Nephron (organoid): ENCODE measurements at regions not wholly inside any gene's neighbourhood (a gene's known extent, or its start where the extent isn't known, plus 50 kb on each side); places are given as distances from the start of the nearest gene placed in this dataset.

Experiments
- H3K27ac Mint-ChIP-seq, 3 experiments: 2 replicates each; pipeline ENCODE4 v1.8.0; 2020; ENCODE audit warnings: mixed read lengths in 3 of 3, mild to moderate bottlenecking in 2 of 3, moderate library complexity in 1 of 3
- H3K27me3 Mint-ChIP-seq: 2 replicates; pipeline ENCODE4 v1.8.0; 2021; ENCODE audit warnings: low read depth, mild to moderate bottlenecking, moderate library complexity, mixed read lengths
- H3K36me3 Mint-ChIP-seq: 2 replicates; pipeline ENCODE4 v1.8.0; 2020; ENCODE audit warnings: low read depth, mixed read lengths
- H3K4me1 Mint-ChIP-seq: 2 replicates; pipeline ENCODE4 v1.8.0; 2020; ENCODE audit warnings: mixed read lengths
- H3K4me3 Mint-ChIP-seq, 3 experiments: 2 replicates each; pipeline ENCODE4 v1.8.0; 2020; ENCODE audit warnings: mild to moderate bottlenecking in 3 of 3, mixed read lengths in 3 of 3, moderate library complexity in 2 of 3
- H3K9me3 Mint-ChIP-seq: 2 replicates; pipeline ENCODE4 v1.8.0; 2020; ENCODE audit warnings: mixed read lengths
- TF ChIP-seq, protein P1 (sequence below), 3 experiments: fragments of 200-600 bp; sonication (generic); IDR thresholded peaks; one replicate each; pipeline ENCODE4 v1.5.0; 2021; ENCODE audit warnings: antibody characterized with exemption in 3 of 3; ENCODE audit not compliant: unreplicated experiment in 3 of 3

- Mint-ChIP-seq H3K4me1 (peaks cover 4% of the 10 kb centered on the region), H3K27ac (no peak overlapping the region), H3K9me3 (no peaks in the 10 kb centered on the region), H3K4me3 (no peak overlapping the region), H3K27me3 (no peaks in the 10 kb centered on the region), H3K36me3 (no peaks in the 10 kb centered on the region)
- TF ChIP-seq, protein P1, sequence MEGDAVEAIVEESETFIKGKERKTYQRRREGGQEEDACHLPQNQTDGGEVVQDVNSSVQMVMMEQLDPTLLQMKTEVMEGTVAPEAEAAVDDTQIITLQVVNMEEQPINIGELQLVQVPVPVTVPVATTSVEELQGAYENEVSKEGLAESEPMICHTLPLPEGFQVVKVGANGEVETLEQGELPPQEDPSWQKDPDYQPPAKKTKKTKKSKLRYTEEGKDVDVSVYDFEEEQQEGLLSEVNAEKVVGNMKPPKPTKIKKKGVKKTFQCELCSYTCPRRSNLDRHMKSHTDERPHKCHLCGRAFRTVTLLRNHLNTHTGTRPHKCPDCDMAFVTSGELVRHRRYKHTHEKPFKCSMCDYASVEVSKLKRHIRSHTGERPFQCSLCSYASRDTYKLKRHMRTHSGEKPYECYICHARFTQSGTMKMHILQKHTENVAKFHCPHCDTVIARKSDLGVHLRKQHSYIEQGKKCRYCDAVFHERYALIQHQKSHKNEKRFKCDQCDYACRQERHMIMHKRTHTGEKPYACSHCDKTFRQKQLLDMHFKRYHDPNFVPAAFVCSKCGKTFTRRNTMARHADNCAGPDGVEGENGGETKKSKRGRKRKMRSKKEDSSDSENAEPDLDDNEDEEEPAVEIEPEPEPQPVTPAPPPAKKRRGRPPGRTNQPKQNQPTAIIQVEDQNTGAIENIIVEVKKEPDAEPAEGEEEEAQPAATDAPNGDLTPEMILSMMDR (IDR thresholded peaks at IDR 0.05; ENCODE audit: unreplicated experiment in 3 of 3) = no peak
These were observed 266.2 kb downstream of the OLFM3 start for GRCh38 chr1:101730559-101730958.

GRCh38 chr1:101732261-101732660, 264.5 kb downstream of the OLFM3 start:
- H3K4me1 Mint-ChIP-seq = no peaks in the 10 kb centered on the region
- no peaks in the 10 kb centered on the region for H3K27me3 Mint-ChIP-seq
- H3K9me3 Mint-ChIP-seq = no peaks in the 10 kb centered on the region
- H3K36me3 Mint-ChIP-seq = no peaks in the 10 kb centered on the region
- TF ChIP-seq, protein P1 (IDR thresholded peaks at IDR 0.05; ENCODE audit: unreplicated experiment in 3 of 3) = no peak
- no peak overlapping the region for H3K27ac Mint-ChIP-seq
- no peak overlapping the region for H3K4me3 Mint-ChIP-seq

DNA sequence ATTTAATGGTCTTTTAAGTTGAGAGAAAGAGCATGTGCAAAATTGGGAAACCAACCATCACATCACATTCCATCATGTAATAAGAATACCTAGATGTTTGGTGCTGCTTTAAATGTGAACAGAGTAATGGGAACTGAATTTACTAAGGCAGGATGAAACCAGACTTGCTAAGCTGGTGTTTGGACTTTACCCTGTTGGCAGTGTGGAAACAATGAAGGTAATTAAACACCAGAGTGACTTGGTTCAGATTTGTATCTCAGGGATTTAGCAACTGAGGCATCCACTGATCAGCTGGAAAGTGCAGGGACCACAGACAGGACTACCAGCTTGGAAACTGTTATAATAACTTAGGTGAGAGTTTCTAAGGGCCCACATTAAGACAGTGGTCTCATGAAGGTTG, 263.4 kb downstream of the OLFM3 start:
- H3K9me3 Mint-ChIP-seq = no peaks in the 10 kb centered on the region
- no peaks in the 10 kb centered on the region for H3K36me3 Mint-ChIP-seq
- no peak overlapping the region for H3K4me3 Mint-ChIP-seq
- no peaks in the 10 kb centered on the region for H3K4me1 Mint-ChIP-seq
- no peak overlapping the region for H3K27ac Mint-ChIP-seq
- TF ChIP-seq, protein P1 (IDR thresholded peaks at IDR 0.05; ENCODE audit: unreplicated experiment in 3 of 3) = no peak
- no peaks in the 10 kb centered on the region for H3K27me3 Mint-ChIP-seq

DNA sequence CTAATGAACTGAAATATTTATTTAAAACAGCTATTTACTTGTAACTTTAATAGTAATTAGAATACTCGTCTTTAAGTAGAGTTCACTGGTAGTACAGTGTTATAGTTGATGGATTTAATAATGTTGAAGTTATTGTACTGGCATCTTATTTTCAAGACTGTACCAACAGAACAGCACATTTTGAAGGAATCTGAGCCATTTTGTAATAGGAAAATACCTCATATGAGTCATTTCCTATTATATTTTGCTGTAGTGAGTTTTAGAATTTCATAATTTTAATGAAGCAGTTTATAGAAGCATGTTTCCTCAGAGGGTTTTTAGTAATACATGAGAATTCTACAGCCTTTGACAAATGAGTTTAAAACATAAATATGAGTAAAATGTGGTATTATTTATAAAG, 258.3 kb downstream of the OLFM3 start:
- no peaks in the 10 kb centered on the region for H3K36me3 Mint-ChIP-seq

GRCh38 chr1:101739146-101739545, 257.6 kb downstream of the OLFM3 start:
- no peaks in the 10 kb centered on the region for H3K4me1 Mint-ChIP-seq
- no peak overlapping the region for H3K4me3 Mint-ChIP-seq
- H3K9me3 Mint-ChIP-seq = no peaks in the 10 kb centered on the region
- TF ChIP-seq, protein P1 (IDR thresholded peaks at IDR 0.05; ENCODE audit: unreplicated experiment in 3 of 3) = no peak
- no peaks in the 10 kb centered on the region for H3K27me3 Mint-ChIP-seq
- H3K27ac Mint-ChIP-seq = no peak overlapping the region
- no peaks in the 10 kb centered on the region for H3K36me3 Mint-ChIP-seq

More for the DNA sequence above, 258.3 kb downstream of the OLFM3 start:
- TF ChIP-seq, protein P1 (IDR thresholded peaks at IDR 0.05; ENCODE audit: unreplicated experiment in 3 of 3) = no peak
- H3K27me3 Mint-ChIP-seq = no peaks in the 10 kb centered on the region
- no peaks in the 10 kb centered on the region for H3K4me1 Mint-ChIP-seq
- H3K27ac Mint-ChIP-seq = no peak overlapping the region
- H3K9me3 Mint-ChIP-seq = no peaks in the 10 kb centered on the region
- H3K4me3 Mint-ChIP-seq = no peak overlapping the region

- H3K9me3 Mint-ChIP-seq = no peaks in the 10 kb centered on the region
- no peaks in the 10 kb centered on the region for H3K36me3 Mint-ChIP-seq
- H3K4me3 Mint-ChIP-seq = no peak overlapping the region
- H3K27me3 Mint-ChIP-seq = no peaks in the 10 kb centered on the region
- no peak overlapping the region for H3K27ac Mint-ChIP-seq
- TF ChIP-seq, protein P1 (IDR thresholded peaks at IDR 0.05; ENCODE audit: unreplicated experiment in 3 of 3) = no peak
- no peaks in the 10 kb centered on the region for H3K4me1 Mint-ChIP-seq
These were observed 256.8 kb downstream of the OLFM3 start for GRCh38 chr1:101739826-101740330.
